GM23338 (cell line): ENCODE measurements at regions not wholly inside any gene's neighbourhood (a gene's known extent, or its start where the extent isn't known, plus 50 kb on each side); places are given as distances from the start of the nearest gene placed in this dataset.

Experiments
- CREB1 ChIP-seq: fragments of 250-450 bp; sonication (Bioruptor Pico); IDR thresholded peaks from 2 replicates; pipeline ENCODE4 v1.5.0; 2020; ENCODE audit warnings: low read depth, mild to moderate bottlenecking, moderate library complexity
- EZH2 ChIP-seq: fragments of 200-600 bp; sonication (generic); IDR thresholded peaks from one replicate; pipeline ENCODE4 v1.8.0; 2017; ENCODE audit warnings: antibody characterized with exemption, mild to moderate bottlenecking, low read depth; ENCODE audit not compliant: unreplicated experiment
- EZH2phosphoT487 ChIP-seq: fragments of 200-600 bp; sonication (generic); IDR thresholded peaks from one replicate; pipeline ENCODE4 v1.8.1; 2018; ENCODE audit warnings: antibody characterized with exemption; ENCODE audit not compliant: unreplicated experiment
- JUNB ChIP-seq: IDR thresholded peaks from one replicate; pipeline ENCODE4 v1.6.1; 2016; ENCODE audit warnings: antibody characterized with exemption; ENCODE audit not compliant: unreplicated experiment
- NANOG ChIP-seq: IDR thresholded peaks from 2 replicates; pipeline ENCODE4 v1.6.1; 2016; ENCODE audit warnings: antibody characterized with exemption, borderline replicate concordance
- POLR2AphosphoS5 ChIP-seq: IDR thresholded peaks from 2 replicates; pipeline ENCODE4 v1.6.1; 2016; ENCODE audit warnings: antibody characterized with exemption, low read depth
- ZNF331 ChIP-seq: fragments of 250-450 bp; sonication (Bioruptor Pico); IDR thresholded peaks from 2 replicates; pipeline ENCODE4 v1.5.0; 2020; ENCODE audit warnings: low read depth, mild to moderate bottlenecking, moderate library complexity
- TF ChIP-seq, protein P1 (sequence below), 2 experiments: fragments of 200-600 bp in 1 of 2; sonication (generic) in 1 of 2; conservative IDR thresholded peaks; 2 replicates each; pipeline versions ENCODE4 v1.5.1 to v1.6.1; 2016 to 2017; ENCODE audit warnings: antibody characterized with exemption in 2 of 2, low read depth in 2 of 2, mild to moderate bottlenecking in 2 of 2, moderate library complexity in 1 of 2
- TF ChIP-seq, protein P2 (sequence below): IDR thresholded peaks from 2 replicates; pipeline ENCODE4 v1.6.1; 2016; ENCODE audit warnings: antibody characterized with exemption
- TF ChIP-seq, protein P3 (sequence below): fragments of 250-450 bp; sonication (Bioruptor Pico); IDR thresholded peaks from 2 replicates; pipeline ENCODE4 v1.5.0; 2020; ENCODE audit warnings: mild to moderate bottlenecking, moderate library complexity
- TF ChIP-seq, protein P4 (sequence below): IDR thresholded peaks from one replicate; pipeline ENCODE4 v1.6.1; 2018; ENCODE audit warnings: antibody characterized with exemption; ENCODE audit not compliant: unreplicated experiment

DNA sequence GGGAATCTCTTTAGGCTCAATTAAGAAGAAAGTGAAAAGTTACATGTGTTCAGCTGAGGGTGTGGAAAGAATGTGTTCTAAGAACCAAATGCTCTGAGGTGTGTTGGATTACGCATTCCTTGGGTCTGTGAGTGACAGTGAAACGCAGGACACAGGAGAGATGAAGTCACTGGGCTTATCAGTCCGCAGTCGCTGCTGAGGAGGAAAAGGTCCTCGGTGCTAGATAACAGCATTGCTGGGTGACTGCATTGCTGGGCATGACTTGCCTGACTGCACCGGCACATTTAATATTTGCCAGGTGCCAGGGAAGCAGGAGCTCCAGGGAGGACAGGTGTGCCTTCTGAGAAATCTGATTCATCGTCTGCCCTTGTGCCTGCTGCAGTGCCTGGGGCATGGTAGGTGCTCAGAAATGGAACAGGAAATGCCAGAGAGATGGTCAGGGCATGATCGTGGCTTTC lies 64.4 kb upstream of the FZD10 start:
- TF ChIP-seq POLR2AphosphoS5, result no peak
- TF ChIP-seq, protein P1, sequence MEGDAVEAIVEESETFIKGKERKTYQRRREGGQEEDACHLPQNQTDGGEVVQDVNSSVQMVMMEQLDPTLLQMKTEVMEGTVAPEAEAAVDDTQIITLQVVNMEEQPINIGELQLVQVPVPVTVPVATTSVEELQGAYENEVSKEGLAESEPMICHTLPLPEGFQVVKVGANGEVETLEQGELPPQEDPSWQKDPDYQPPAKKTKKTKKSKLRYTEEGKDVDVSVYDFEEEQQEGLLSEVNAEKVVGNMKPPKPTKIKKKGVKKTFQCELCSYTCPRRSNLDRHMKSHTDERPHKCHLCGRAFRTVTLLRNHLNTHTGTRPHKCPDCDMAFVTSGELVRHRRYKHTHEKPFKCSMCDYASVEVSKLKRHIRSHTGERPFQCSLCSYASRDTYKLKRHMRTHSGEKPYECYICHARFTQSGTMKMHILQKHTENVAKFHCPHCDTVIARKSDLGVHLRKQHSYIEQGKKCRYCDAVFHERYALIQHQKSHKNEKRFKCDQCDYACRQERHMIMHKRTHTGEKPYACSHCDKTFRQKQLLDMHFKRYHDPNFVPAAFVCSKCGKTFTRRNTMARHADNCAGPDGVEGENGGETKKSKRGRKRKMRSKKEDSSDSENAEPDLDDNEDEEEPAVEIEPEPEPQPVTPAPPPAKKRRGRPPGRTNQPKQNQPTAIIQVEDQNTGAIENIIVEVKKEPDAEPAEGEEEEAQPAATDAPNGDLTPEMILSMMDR (conservative IDR thresholded peaks at IDR 0.05; ENCODE audit: low read depth in 2 of 2), result no peak
- no peak for TF ChIP-seq ZNF331 (CRISPR knock-in tag)
- TF ChIP-seq NANOG, result no peak
- no peak for TF ChIP-seq EZH2phosphoT487
- TF ChIP-seq, protein P2, sequence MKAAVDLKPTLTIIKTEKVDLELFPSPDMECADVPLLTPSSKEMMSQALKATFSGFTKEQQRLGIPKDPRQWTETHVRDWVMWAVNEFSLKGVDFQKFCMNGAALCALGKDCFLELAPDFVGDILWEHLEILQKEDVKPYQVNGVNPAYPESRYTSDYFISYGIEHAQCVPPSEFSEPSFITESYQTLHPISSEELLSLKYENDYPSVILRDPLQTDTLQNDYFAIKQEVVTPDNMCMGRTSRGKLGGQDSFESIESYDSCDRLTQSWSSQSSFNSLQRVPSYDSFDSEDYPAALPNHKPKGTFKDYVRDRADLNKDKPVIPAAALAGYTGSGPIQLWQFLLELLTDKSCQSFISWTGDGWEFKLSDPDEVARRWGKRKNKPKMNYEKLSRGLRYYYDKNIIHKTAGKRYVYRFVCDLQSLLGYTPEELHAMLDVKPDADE, result no peak
- no peak for TF ChIP-seq EZH2
- no peak for TF ChIP-seq CREB1 (CRISPR knock-in tag)
- TF ChIP-seq, protein P3, sequence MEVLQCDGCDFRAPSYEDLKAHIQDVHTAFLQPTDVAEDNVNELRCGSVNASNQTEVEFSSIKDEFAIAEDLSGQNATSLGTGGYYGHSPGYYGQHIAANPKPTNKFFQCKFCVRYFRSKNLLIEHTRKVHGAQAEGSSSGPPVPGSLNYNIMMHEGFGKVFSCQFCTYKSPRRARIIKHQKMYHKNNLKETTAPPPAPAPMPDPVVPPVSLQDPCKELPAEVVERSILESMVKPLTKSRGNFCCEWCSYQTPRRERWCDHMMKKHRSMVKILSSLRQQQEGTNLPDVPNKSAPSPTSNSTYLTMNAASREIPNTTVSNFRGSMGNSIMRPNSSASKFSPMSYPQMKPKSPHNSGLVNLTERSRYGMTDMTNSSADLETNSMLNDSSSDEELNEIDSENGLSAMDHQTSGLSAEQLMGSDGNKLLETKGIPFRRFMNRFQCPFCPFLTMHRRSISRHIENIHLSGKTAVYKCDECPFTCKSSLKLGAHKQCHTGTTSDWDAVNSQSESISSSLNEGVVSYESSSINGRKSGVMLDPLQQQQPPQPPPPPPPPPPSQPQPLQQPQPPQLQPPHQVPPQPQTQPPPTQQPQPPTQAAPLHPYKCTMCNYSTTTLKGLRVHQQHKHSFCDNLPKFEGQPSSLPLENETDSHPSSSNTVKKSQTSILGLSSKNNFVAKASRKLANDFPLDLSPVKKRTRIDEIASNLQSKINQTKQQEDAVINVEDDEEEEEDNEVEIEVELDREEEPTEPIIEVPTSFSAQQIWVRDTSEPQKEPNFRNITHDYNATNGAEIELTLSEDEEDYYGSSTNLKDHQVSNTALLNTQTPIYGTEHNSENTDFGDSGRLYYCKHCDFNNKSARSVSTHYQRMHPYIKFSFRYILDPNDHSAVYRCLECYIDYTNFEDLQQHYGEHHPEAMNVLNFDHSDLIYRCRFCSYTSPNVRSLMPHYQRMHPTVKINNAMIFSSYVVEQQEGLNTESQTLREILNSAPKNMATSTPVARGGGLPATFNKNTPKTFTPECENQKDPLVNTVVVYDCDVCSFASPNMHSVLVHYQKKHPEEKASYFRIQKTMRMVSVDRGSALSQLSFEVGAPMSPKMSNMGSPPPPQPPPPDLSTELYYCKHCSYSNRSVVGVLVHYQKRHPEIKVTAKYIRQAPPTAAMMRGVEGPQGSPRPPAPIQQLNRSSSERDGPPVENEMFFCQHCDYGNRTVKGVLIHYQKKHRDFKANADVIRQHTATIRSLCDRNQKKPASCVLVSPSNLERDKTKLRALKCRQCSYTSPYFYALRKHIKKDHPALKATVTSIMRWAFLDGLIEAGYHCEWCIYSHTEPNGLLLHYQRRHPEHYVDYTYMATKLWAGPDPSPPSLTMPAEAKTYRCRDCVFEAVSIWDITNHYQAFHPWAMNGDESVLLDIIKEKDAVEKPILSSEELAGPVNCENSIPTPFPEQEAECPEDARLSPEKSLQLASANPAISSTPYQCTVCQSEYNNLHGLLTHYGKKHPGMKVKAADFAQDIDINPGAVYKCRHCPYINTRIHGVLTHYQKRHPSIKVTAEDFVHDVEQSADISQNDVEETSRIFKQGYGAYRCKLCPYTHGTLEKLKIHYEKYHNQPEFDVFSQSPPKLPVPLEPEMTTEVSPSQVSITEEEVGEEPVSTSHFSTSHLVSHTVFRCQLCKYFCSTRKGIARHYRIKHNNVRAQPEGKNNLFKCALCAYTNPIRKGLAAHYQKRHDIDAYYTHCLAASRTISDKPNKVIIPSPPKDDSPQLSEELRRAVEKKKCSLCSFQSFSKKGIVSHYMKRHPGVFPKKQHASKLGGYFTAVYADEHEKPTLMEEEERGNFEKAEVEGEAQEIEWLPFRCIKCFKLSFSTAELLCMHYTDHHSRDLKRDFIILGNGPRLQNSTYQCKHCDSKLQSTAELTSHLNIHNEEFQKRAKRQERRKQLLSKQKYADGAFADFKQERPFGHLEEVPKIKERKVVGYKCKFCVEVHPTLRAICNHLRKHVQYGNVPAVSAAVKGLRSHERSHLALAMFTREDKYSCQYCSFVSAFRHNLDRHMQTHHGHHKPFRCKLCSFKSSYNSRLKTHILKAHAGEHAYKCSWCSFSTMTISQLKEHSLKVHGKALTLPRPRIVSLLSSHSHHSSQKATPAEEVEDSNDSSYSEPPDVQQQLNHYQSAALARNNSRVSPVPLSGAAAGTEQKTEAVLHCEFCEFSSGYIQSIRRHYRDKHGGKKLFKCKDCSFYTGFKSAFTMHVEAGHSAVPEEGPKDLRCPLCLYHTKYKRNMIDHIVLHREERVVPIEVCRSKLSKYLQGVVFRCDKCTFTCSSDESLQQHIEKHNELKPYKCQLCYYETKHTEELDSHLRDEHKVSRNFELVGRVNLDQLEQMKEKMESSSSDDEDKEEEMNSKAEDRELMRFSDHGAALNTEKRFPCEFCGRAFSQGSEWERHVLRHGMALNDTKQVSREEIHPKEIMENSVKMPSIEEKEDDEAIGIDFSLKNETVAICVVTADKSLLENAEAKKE, result no peak
- no peak for TF ChIP-seq JUNB
- TF ChIP-seq, protein P4, sequence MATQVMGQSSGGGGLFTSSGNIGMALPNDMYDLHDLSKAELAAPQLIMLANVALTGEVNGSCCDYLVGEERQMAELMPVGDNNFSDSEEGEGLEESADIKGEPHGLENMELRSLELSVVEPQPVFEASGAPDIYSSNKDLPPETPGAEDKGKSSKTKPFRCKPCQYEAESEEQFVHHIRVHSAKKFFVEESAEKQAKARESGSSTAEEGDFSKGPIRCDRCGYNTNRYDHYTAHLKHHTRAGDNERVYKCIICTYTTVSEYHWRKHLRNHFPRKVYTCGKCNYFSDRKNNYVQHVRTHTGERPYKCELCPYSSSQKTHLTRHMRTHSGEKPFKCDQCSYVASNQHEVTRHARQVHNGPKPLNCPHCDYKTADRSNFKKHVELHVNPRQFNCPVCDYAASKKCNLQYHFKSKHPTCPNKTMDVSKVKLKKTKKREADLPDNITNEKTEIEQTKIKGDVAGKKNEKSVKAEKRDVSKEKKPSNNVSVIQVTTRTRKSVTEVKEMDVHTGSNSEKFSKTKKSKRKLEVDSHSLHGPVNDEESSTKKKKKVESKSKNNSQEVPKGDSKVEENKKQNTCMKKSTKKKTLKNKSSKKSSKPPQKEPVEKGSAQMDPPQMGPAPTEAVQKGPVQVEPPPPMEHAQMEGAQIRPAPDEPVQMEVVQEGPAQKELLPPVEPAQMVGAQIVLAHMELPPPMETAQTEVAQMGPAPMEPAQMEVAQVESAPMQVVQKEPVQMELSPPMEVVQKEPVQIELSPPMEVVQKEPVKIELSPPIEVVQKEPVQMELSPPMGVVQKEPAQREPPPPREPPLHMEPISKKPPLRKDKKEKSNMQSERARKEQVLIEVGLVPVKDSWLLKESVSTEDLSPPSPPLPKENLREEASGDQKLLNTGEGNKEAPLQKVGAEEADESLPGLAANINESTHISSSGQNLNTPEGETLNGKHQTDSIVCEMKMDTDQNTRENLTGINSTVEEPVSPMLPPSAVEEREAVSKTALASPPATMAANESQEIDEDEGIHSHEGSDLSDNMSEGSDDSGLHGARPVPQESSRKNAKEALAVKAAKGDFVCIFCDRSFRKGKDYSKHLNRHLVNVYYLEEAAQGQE, result no peak
